ENCODE measurements at regions not wholly inside any gene's neighbourhood (a gene's known extent, or its start where the extent isn't known, plus 50 kb on each side); places are given as distances from the start of the nearest gene placed in this dataset.
A peak's percentile ranks its signal among the peaks of the same experiment; 100 is the strongest.

- POLR2A ChIA-PET = no interaction called here
- H3K27ac ChIP-seq (ENCODE audit: extremely low read depth, low read depth, low read length) = no peak overlapping the region
- peak; percentile 94 for TF ChIP-seq SCRT2 (tag by site-specific recombination; IDR thresholded peaks at IDR 0.05)
- no peak for TF ChIP-seq ZNF645 (tag by site-specific recombination; IDR thresholded peaks at IDR 0.05)
- peak; percentile 89 for TF ChIP-seq SCRT1 (tag by site-specific recombination; IDR thresholded peaks at IDR 0.05; ENCODE audit: borderline replicate concordance)
- no peak for TF ChIP-seq PBX3 (CRISPR knock-in tag; IDR thresholded peaks at IDR 0.05)
Observed at GRCh38 chr19:30316560-30317106, 55.6 kb upstream of the ZNF536 start.

GRCh38 chr19:30317403-30317802 lies 54.8 kb upstream of the ZNF536 start:
- Histone ChIP-seq H3K4me3 (ENCODE audit: low read depth, low read length) (no peak overlapping the region), H3K9me3 (ENCODE audit: control insufficient read depth, insufficient read depth, low read depth, low read length) (no peaks in the 10 kb centered on the region), H3K27ac (ENCODE audit: extremely low read depth, low read depth, low read length) (no peak overlapping the region), H3K4me1 (ENCODE audit: control insufficient read depth, insufficient read depth, low read length) (no peaks in the 10 kb centered on the region), H3K36me3 (ENCODE audit: control insufficient read depth in 2 of 2, insufficient read depth in 1 of 2, low read length in 2 of 2) (no peaks in the 10 kb centered on the region; a peak in 1 of 3 replicates)
- CTCF ChIA-PET = interaction anchor here (1.2 kb wide), 1 partner anchor 9 kb away, joined by 5 read pairs; no protein-coding TSS in a partner anchor
- POLR2A ChIA-PET = no interaction called here
- TF ChIP-seq ZBTB21 (tag by site-specific recombination; IDR thresholded peaks at IDR 0.05) = no peak

More at GRCh38 chr19:30316560-30317106, 55.6 kb upstream of the ZNF536 start:
- CTCF ChIA-PET = interaction anchor here (1.2 kb wide), 1 partner anchor 9 kb away, joined by 5 read pairs; no protein-coding TSS in a partner anchor
- Histone ChIP-seq H3K4me3 (ENCODE audit: low read depth, low read length) (no peak overlapping the region), H3K4me1 (ENCODE audit: control insufficient read depth, insufficient read depth, low read length) (no peaks in the 10 kb centered on the region), H3K9me3 (ENCODE audit: control insufficient read depth, insufficient read depth, low read depth, low read length) (no peaks in the 10 kb centered on the region), H3K36me3 (ENCODE audit: control insufficient read depth in 2 of 2, insufficient read depth in 1 of 2, low read length in 2 of 2) (no peaks in the 10 kb centered on the region; a peak in 1 of 3 replicates)

GRCh38 chr19:30318261-30318660 lies 53.9 kb upstream of the ZNF536 start:
- H3K4me1 ChIP-seq (ENCODE audit: control insufficient read depth, insufficient read depth, low read length) = no peaks in the 10 kb centered on the region
- no peak overlapping the region for H3K27ac ChIP-seq (ENCODE audit: extremely low read depth, low read depth, low read length)
- H3K9me3 ChIP-seq (ENCODE audit: control insufficient read depth, insufficient read depth, low read depth, low read length) = no peaks in the 10 kb centered on the region
- TF ChIP-seq ZNF558 (tag by site-specific recombination; IDR thresholded peaks at IDR 0.05) (no peak), ZNF391 (tag by site-specific recombination; IDR thresholded peaks at IDR 0.05; ENCODE audit: borderline replicate concordance, low read depth) (no peak), ZFHX2 (tag by site-specific recombination; conservative IDR thresholded peaks at IDR 0.05) (no peak), PRDM4 (tag by site-specific recombination; IDR thresholded peaks at IDR 0.05) (no peak), ZNF521 (tag by site-specific recombination; IDR thresholded peaks at IDR 0.05) (no peak), ZNF214 (tag by site-specific recombination; IDR thresholded peaks at IDR 0.05; ENCODE audit: borderline replicate concordance) (no peak), ZNF221 (tag by site-specific recombination; IDR thresholded peaks at IDR 0.05; ENCODE audit: borderline replicate concordance) (no peak), ZNF302 (tag by site-specific recombination; IDR thresholded peaks at IDR 0.05; ENCODE audit: low read depth) (no peak), WT1 (tag by site-specific recombination; IDR thresholded peaks at IDR 0.05) (no peak), BCL11A (tag by site-specific recombination; IDR thresholded peaks at IDR 0.05; ENCODE audit: low read depth) (no peak), ZNF202 (tag by site-specific recombination; IDR thresholded peaks at IDR 0.05; ENCODE audit: borderline replicate concordance) (no peak), ZNF830 (tag by site-specific recombination; IDR thresholded peaks at IDR 0.05; ENCODE audit: low read depth) (no peak), BCL11B (tag by site-specific recombination; IDR thresholded peaks at IDR 0.05; ENCODE audit: low read depth) (no peak), ZNF548 (tag by site-specific recombination; IDR thresholded peaks at IDR 0.05) (no peak), PRDM1 (tag by site-specific recombination; IDR thresholded peaks at IDR 0.05) (no peak)
- H3K4me3 ChIP-seq (ENCODE audit: low read depth, low read length) = no peak overlapping the region
- H3K36me3 ChIP-seq (ENCODE audit: control insufficient read depth in 2 of 2, insufficient read depth in 1 of 2, low read length in 2 of 2) = no peaks in the 10 kb centered on the region; a peak in 1 of 3 replicates
- ChIA-PET POLR2A (no interaction called here), CTCF (no interaction called here)
